HCT116 (cell line): ENCODE measurements at regions not wholly inside any gene's neighbourhood (a gene's known extent, or its start where the extent isn't known, plus 50 kb on each side); places are given as distances from the start of the nearest gene placed in this dataset.

Experiments used
- ATAC-seq: fragments of 200-7000 bp; cut with Tn5 transposase; 2 replicates; pipeline ENCODE4 v1.9.1; 2020; ENCODE audit warnings: mild to moderate bottlenecking, moderate library complexity
- BruUV-seq: library from RNA; stranded (reverse); fragments of 400-500 nt; replicated peaks from 2 replicates; lab custom pipeline; 2021; lab: Mats Ljungman, UMichigan
- CTCF ChIA-PET: fragments of 300-600 bp; sonication (Branson Sonifier 250); formaldehyde crosslinking; loops from one replicate; lab custom pipeline; 2021; ENCODE audit warnings: antibody characterized with exemption; lab: Charles Lee
- POLR2A ChIA-PET: fragments of 300-600, 350-600 bp; sonication (Branson Sonifier 250); formaldehyde crosslinking; loops from one replicate; lab custom pipeline; 2021; ENCODE audit warnings: antibody characterized with exemption; lab: Charles Lee
- RAD21 ChIA-PET, 2 experiments: fragments of 300-600 bp; sonication (Branson Sonifier 250); formaldehyde crosslinking; loops; one replicate each; lab custom pipeline; 2023; ENCODE audit warnings: low total read pairs in 2 of 2; ENCODE audit not compliant: uncharacterized antibody in 2 of 2, unreplicated experiment in 2 of 2, low non-redundant PET in 1 of 2; lab: Charles Lee
- DNase-seq: peaks from one replicate; pipeline ENCODE4 v3.0.0-alpha.2; 2010; ENCODE audit warnings: low read depth, low spot score
- H2AFZ ChIP-seq: fragments of 200-600 bp; shearing (Covaris generic), sonication (generic); 2 replicates; pipeline ENCODE4 v1.6.1; 2017; ENCODE audit warnings: low read depth, mixed run types, mixed read lengths, antibody characterized with exemption, low read length; ENCODE audit not compliant: poor library complexity, severe bottlenecking
- H3K27ac ChIP-seq: 2 replicates; pipeline ENCODE4 v1.5.1; 2012; ENCODE audit warnings: low read depth, low read length
- H3K27me3 ChIP-seq: fragments of 200-600 bp; sonication (generic); 2 replicates; pipeline ENCODE4 v1.6.1; 2016; ENCODE audit warnings: mixed run types, low read length, mixed read lengths; ENCODE audit not compliant: insufficient read depth
- H3K36me3 ChIP-seq, 2 experiments: fragments of 200-500 bp in 1 of 2; fragments of 200-600 bp in 1 of 2; sonication (Bioruptor generic) in 1 of 2; sonication (generic) in 1 of 2; 2 replicates each; pipeline versions ENCODE4 v1.5.1 to v1.6.1; 2014 to 2016; ENCODE audit warnings: low read length in 2 of 2, inconsistent platforms in 1 of 2, mixed read lengths in 1 of 2, mixed run types in 1 of 2; ENCODE audit not compliant: insufficient read depth in 2 of 2, control insufficient read depth in 1 of 2
- H3K4me1 ChIP-seq, 2 experiments: fragments of 200-600 bp in 1 of 2; sonication (generic) in 1 of 2; 2 replicates each; pipeline versions ENCODE4 v1.5.1 to v1.6.1; 2012 to 2017; ENCODE audit warnings: low read length in 2 of 2, inconsistent platforms in 1 of 2, mild to moderate bottlenecking in 1 of 2, mixed read lengths in 1 of 2, mixed run types in 1 of 2, moderate library complexity in 1 of 2; ENCODE audit not compliant: insufficient read depth in 2 of 2, control insufficient read depth in 1 of 2
- H3K4me2 ChIP-seq: fragments of 200-600 bp; sonication (generic); 2 replicates; pipeline ENCODE4 v1.6.1; 2017; ENCODE audit warnings: mixed run types, low read length, mixed read lengths
- H3K4me3 ChIP-seq, 2 experiments: fragments of 200-600 bp in 1 of 2; sonication (generic) in 1 of 2; replicated peaks in 1 of 2; 2 replicates each; pipeline ENCODE4 v1.5.1; 2011 to 2016; ENCODE audit warnings: low read length in 2 of 2, control low read depth in 1 of 2, low read depth in 1 of 2, mild to moderate bottlenecking in 1 of 2, mixed read lengths in 1 of 2, mixed run types in 1 of 2
- H3K79me2 ChIP-seq: fragments of 200-600 bp; sonication (generic); 2 replicates; pipeline ENCODE4 v1.6.1; 2017; ENCODE audit warnings: mild to moderate bottlenecking, mixed run types, low read length, moderate library complexity, mixed read lengths; ENCODE audit not compliant: insufficient read depth
- H3K9ac ChIP-seq: fragments of 200-600 bp; sonication (generic); 2 replicates; pipeline ENCODE4 v1.6.1; 2016; ENCODE audit warnings: low read length, mixed read lengths
- H3K9me2 ChIP-seq: fragments of 200-600 bp; sonication (generic), shearing (Covaris generic); 2 replicates; pipeline ENCODE4 v1.6.1; 2017; ENCODE audit warnings: mixed run types, mild to moderate bottlenecking, moderate library complexity; ENCODE audit not compliant: insufficient read depth
- H3K9me3 ChIP-seq, 2 experiments: fragments of 200-500 bp in 1 of 2; fragments of 200-600 bp in 1 of 2; sonication (Bioruptor generic) in 1 of 2; sonication (generic) in 1 of 2; 2 replicates each; pipeline ENCODE4 v1.6.1; 2014 to 2017; ENCODE audit warnings: low read length in 2 of 2, mixed read lengths in 2 of 2, inconsistent platforms in 1 of 2, low read depth in 1 of 2, mild to moderate bottlenecking in 1 of 2, mixed run types in 1 of 2, moderate library complexity in 1 of 2; ENCODE audit not compliant: control insufficient read depth in 1 of 2, insufficient read depth in 1 of 2
- H4K20me1 ChIP-seq: fragments of 200-600 bp; sonication (generic), shearing (Covaris generic); 2 replicates; pipeline ENCODE4 v1.6.1; 2017; ENCODE audit warnings: mixed run types, mild to moderate bottlenecking, moderate library complexity; ENCODE audit not compliant: insufficient read depth
- CBX3 ChIP-seq: IDR thresholded peaks from 2 replicates; pipeline ENCODE4 v1.6.1; 2012; ENCODE audit warnings: low read depth
- CEBPB ChIP-seq: IDR thresholded peaks from 2 replicates; pipeline ENCODE4 v1.6.1; 2012; ENCODE audit warnings: low read depth
- ELF1 ChIP-seq: IDR thresholded peaks from 2 replicates; pipeline ENCODE4 v1.6.1; 2012; ENCODE audit warnings: low read depth, borderline replicate concordance
- FOSL1 ChIP-seq: IDR thresholded peaks from 2 replicates; pipeline ENCODE4 v1.6.1; 2012; ENCODE audit warnings: low read depth
- JUND ChIP-seq: IDR thresholded peaks from 2 replicates; pipeline ENCODE4 v1.6.1; 2012
- POLR2A ChIP-seq: IDR thresholded peaks from 2 replicates; pipeline ENCODE4 v1.7.0; 2011; ENCODE audit warnings: borderline replicate concordance; ENCODE audit not compliant: insufficient read depth, insufficient read length; ENCODE audit errors: extremely low read depth
- RAD21 ChIP-seq: IDR thresholded peaks from 2 replicates; pipeline ENCODE4 v1.6.1; 2012; ENCODE audit warnings: low read depth, mild to moderate bottlenecking
- SP1 ChIP-seq: IDR thresholded peaks from 2 replicates; pipeline ENCODE4 v1.6.1; 2012; ENCODE audit warnings: low read depth
- SRF ChIP-seq: IDR thresholded peaks from 2 replicates; pipeline ENCODE4 v1.6.1; 2012; ENCODE audit warnings: low read depth
- ZNF274 ChIP-seq: fragments of 200-500 bp; sonication (Bioruptor generic); IDR thresholded peaks from 2 replicates; pipeline ENCODE4 v1.6.1; 2014; ENCODE audit warnings: mild to moderate bottlenecking, low read depth, low read length, inconsistent platforms
- intact Hi-C: fragments of 100-400 bp; cut with micrococcal nuclease; formaldehyde crosslinking; loops from 2 replicates; pipeline ENCODE4 v1.10.0; 2022
- TF ChIP-seq, protein P1 (sequence below): IDR thresholded peaks from 2 replicates; pipeline ENCODE4 v1.6.1; 2012
- TF ChIP-seq, protein P2 (sequence below): IDR thresholded peaks from 2 replicates; pipeline ENCODE4 v1.6.1; 2012
- TF ChIP-seq, protein P3 (sequence below): IDR thresholded peaks from 2 replicates; pipeline ENCODE4 v1.6.1; 2012; ENCODE audit warnings: low read depth
- TF ChIP-seq, protein P4 (sequence below), 3 experiments: fragments of 200-600 bp in 1 of 3; sonication (generic) in 1 of 3; IDR thresholded peaks in 2 of 3; conservative IDR thresholded peaks in 1 of 3; 2 replicates each; pipeline ENCODE4 v1.5.1; 2012 to 2017; ENCODE audit warnings: low read depth in 2 of 3, low read length in 2 of 3, antibody characterized with exemption in 1 of 3, borderline replicate concordance in 1 of 3, control low read depth in 1 of 3, mild to moderate bottlenecking in 1 of 3, mixed read lengths in 1 of 3, mixed run types in 1 of 3, moderate library complexity in 1 of 3; ENCODE audit not compliant: insufficient read depth in 1 of 3

DNA sequence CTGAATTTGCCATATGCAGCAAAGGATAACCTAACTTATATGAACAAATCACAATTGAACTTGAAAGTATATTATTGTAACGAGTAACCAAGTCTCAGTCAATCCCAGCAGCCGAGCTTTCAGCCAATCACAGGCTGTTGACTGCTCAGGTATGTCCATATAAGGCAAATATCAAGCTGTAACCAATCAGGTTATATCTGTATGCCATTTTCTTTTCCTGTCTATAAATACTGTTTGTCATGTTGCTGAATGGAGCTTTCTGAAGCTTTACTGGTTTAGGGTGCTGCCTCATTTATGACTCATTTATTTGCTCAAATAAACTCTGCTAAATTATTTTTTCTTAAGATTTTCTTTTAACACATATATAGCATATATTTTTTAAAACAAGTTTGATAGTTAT, 1059.5 kb downstream of the GALC start:
- TF ChIP-seq, protein P1, sequence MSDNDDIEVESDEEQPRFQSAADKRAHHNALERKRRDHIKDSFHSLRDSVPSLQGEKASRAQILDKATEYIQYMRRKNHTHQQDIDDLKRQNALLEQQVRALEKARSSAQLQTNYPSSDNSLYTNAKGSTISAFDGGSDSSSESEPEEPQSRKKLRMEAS, result no peak
- no peak for TF ChIP-seq JUND
- no peak for TF ChIP-seq CEBPB
- TF ChIP-seq SP1, result no peak
- no peak for TF ChIP-seq ZNF274
- TF ChIP-seq ELF1, result no peak
- TF ChIP-seq, protein P2, sequence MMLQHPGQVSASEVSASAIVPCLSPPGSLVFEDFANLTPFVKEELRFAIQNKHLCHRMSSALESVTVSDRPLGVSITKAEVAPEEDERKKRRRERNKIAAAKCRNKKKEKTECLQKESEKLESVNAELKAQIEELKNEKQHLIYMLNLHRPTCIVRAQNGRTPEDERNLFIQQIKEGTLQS, result no peak
- no peak for TF ChIP-seq FOSL1
- no peak for TF ChIP-seq CBX3
- no peak for TF ChIP-seq RAD21
- TF ChIP-seq, protein P3, sequence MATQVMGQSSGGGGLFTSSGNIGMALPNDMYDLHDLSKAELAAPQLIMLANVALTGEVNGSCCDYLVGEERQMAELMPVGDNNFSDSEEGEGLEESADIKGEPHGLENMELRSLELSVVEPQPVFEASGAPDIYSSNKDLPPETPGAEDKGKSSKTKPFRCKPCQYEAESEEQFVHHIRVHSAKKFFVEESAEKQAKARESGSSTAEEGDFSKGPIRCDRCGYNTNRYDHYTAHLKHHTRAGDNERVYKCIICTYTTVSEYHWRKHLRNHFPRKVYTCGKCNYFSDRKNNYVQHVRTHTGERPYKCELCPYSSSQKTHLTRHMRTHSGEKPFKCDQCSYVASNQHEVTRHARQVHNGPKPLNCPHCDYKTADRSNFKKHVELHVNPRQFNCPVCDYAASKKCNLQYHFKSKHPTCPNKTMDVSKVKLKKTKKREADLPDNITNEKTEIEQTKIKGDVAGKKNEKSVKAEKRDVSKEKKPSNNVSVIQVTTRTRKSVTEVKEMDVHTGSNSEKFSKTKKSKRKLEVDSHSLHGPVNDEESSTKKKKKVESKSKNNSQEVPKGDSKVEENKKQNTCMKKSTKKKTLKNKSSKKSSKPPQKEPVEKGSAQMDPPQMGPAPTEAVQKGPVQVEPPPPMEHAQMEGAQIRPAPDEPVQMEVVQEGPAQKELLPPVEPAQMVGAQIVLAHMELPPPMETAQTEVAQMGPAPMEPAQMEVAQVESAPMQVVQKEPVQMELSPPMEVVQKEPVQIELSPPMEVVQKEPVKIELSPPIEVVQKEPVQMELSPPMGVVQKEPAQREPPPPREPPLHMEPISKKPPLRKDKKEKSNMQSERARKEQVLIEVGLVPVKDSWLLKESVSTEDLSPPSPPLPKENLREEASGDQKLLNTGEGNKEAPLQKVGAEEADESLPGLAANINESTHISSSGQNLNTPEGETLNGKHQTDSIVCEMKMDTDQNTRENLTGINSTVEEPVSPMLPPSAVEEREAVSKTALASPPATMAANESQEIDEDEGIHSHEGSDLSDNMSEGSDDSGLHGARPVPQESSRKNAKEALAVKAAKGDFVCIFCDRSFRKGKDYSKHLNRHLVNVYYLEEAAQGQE, result no peak
- TF ChIP-seq POLR2A, result no peak
- TF ChIP-seq, protein P4, sequence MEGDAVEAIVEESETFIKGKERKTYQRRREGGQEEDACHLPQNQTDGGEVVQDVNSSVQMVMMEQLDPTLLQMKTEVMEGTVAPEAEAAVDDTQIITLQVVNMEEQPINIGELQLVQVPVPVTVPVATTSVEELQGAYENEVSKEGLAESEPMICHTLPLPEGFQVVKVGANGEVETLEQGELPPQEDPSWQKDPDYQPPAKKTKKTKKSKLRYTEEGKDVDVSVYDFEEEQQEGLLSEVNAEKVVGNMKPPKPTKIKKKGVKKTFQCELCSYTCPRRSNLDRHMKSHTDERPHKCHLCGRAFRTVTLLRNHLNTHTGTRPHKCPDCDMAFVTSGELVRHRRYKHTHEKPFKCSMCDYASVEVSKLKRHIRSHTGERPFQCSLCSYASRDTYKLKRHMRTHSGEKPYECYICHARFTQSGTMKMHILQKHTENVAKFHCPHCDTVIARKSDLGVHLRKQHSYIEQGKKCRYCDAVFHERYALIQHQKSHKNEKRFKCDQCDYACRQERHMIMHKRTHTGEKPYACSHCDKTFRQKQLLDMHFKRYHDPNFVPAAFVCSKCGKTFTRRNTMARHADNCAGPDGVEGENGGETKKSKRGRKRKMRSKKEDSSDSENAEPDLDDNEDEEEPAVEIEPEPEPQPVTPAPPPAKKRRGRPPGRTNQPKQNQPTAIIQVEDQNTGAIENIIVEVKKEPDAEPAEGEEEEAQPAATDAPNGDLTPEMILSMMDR (IDR thresholded peaks at IDR 0.05 in 2 of 3, conservative IDR thresholded peaks at IDR 0.05 in 1 of 3; ENCODE audit: borderline replicate concordance in 1 of 3, insufficient read depth in 1 of 3, low read depth in 2 of 3, low read length in 2 of 3), result no peak
- no peak for TF ChIP-seq SRF
- DNase-seq, result no peak
- intact Hi-C loops, result no loop called here

More for the DNA sequence above, 1059.5 kb downstream of the GALC start:
- Histone ChIP-seq H3K36me3 (no peaks in the 10 kb centered on the region), H3K9me2 (no peaks in the 10 kb centered on the region), H4K20me1 (no peaks in the 10 kb centered on the region), H3K4me2 (no peak overlapping the region), H3K9ac (no peak overlapping the region), H2AFZ (no peak overlapping the region), H3K9me3 (peaks cover 9 to 25% of the 10 kb centered on the region in 2 experiments; a peak in 3 of 4 replicates), H3K27me3 (no peaks in the 10 kb centered on the region), H3K4me1 (no peaks in the 10 kb centered on the region), H3K4me3 (no peak overlapping the region), H3K79me2 (no peaks in the 10 kb centered on the region), H3K27ac (no peak overlapping the region)
- no TSS peak for BruUV-seq
- ChIA-PET POLR2A (no interaction called here), CTCF (no interaction called here), RAD21 (no interaction called here)
- no peak for ATAC-seq
